ENCODE measurements at regions not wholly inside any gene's neighbourhood (a gene's known extent, or its start where the extent isn't known, plus 50 kb on each side); places are given as distances from the start of the nearest gene placed in this dataset.

- Histone ChIP-seq H3K9me3 (ENCODE audit: control insufficient read depth in 3 of 3, low read length in 3 of 3) (no peaks in the 10 kb centered on the region), H3K27me3 (ENCODE audit: control insufficient read depth in 3 of 3, insufficient read depth in 3 of 3, low read length in 3 of 3) (no peaks in the 10 kb centered on the region), H3K36me3 (ENCODE audit: control insufficient read depth in 3 of 3, insufficient read depth in 3 of 3, low read length in 3 of 3) (no peaks in the 10 kb centered on the region), H3K9ac (ENCODE audit: low read depth in 1 of 3, low read length in 3 of 3) (no peak overlapping the region), H3K27ac (ENCODE audit: low read depth, low read length) (no peak overlapping the region), H3K4me3 (ENCODE audit: low read length in 3 of 3) (no peak overlapping the region), H3K4me1 (ENCODE audit: control insufficient read depth in 3 of 3, insufficient read depth in 3 of 3, low read length in 3 of 3) (no peaks in the 10 kb centered on the region)
These were observed 585.4 kb downstream of the AACS start for GRCh38 chr12:125650587-125650986.

- Histone ChIP-seq H3K4me1 (ENCODE audit: control insufficient read depth in 3 of 3, insufficient read depth in 3 of 3, low read length in 3 of 3) (no peaks in the 10 kb centered on the region), H3K9ac (ENCODE audit: low read depth in 1 of 3, low read length in 3 of 3) (no peak overlapping the region), H3K9me3 (ENCODE audit: control insufficient read depth in 3 of 3, low read length in 3 of 3) (no peaks in the 10 kb centered on the region)
These were observed 586.4 kb downstream of the AACS start for GRCh38 chr12:125651625-125652024.

GRCh38 chr12:125652681-125653080 lies 587.4 kb downstream of the AACS start:
- H3K9me3 ChIP-seq (ENCODE audit: control insufficient read depth in 3 of 3, low read length in 3 of 3), result no peaks in the 10 kb centered on the region
- no peaks in the 10 kb centered on the region for H3K27me3 ChIP-seq (ENCODE audit: control insufficient read depth in 3 of 3, insufficient read depth in 3 of 3, low read length in 3 of 3)
- no peaks in the 10 kb centered on the region for H3K4me1 ChIP-seq (ENCODE audit: control insufficient read depth in 3 of 3, insufficient read depth in 3 of 3, low read length in 3 of 3)
- no peak overlapping the region for H3K27ac ChIP-seq (ENCODE audit: low read depth, low read length)
- no peak overlapping the region for H3K9ac ChIP-seq (ENCODE audit: low read depth in 1 of 3, low read length in 3 of 3)
- no peak overlapping the region for H3K4me3 ChIP-seq (ENCODE audit: low read length in 3 of 3)
- H3K36me3 ChIP-seq (ENCODE audit: control insufficient read depth in 3 of 3, insufficient read depth in 3 of 3, low read length in 3 of 3), result no peaks in the 10 kb centered on the region

More at GRCh38 chr12:125651625-125652024, 586.4 kb downstream of the AACS start:
- no peaks in the 10 kb centered on the region for H3K27me3 ChIP-seq (ENCODE audit: control insufficient read depth in 3 of 3, insufficient read depth in 3 of 3, low read length in 3 of 3)
- H3K27ac ChIP-seq (ENCODE audit: low read depth, low read length), result no peak overlapping the region
- H3K36me3 ChIP-seq (ENCODE audit: control insufficient read depth in 3 of 3, insufficient read depth in 3 of 3, low read length in 3 of 3), result no peaks in the 10 kb centered on the region
- no peak overlapping the region for H3K4me3 ChIP-seq (ENCODE audit: low read length in 3 of 3)

- no peaks in the 10 kb centered on the region for H3K36me3 ChIP-seq (ENCODE audit: control insufficient read depth in 3 of 3, insufficient read depth in 3 of 3, low read length in 3 of 3)
- no peak overlapping the region for H3K27ac ChIP-seq (ENCODE audit: low read depth, low read length)
- no peaks in the 10 kb centered on the region for H3K27me3 ChIP-seq (ENCODE audit: control insufficient read depth in 3 of 3, insufficient read depth in 3 of 3, low read length in 3 of 3)
- no peaks in the 10 kb centered on the region for H3K4me1 ChIP-seq (ENCODE audit: control insufficient read depth in 3 of 3, insufficient read depth in 3 of 3, low read length in 3 of 3)
- no peak overlapping the region for H3K9ac ChIP-seq (ENCODE audit: low read depth in 1 of 3, low read length in 3 of 3)
- H3K4me3 ChIP-seq (ENCODE audit: low read length in 3 of 3), result no peak overlapping the region
- no peaks in the 10 kb centered on the region for H3K9me3 ChIP-seq (ENCODE audit: control insufficient read depth in 3 of 3, low read length in 3 of 3)
These were observed 592.4 kb downstream of the AACS start for GRCh38 chr12:125657681-125658080.

- peaks cover 0 to 6% (median 5%) of the 10 kb centered on the region in 3 donors for H3K9me3 ChIP-seq (ENCODE audit: control insufficient read depth in 3 of 3, low read length in 3 of 3)
- no peaks in the 10 kb centered on the region for H3K27me3 ChIP-seq (ENCODE audit: control insufficient read depth in 3 of 3, insufficient read depth in 3 of 3, low read length in 3 of 3)
- no peaks in the 10 kb centered on the region for H3K4me1 ChIP-seq (ENCODE audit: control insufficient read depth in 3 of 3, insufficient read depth in 3 of 3, low read length in 3 of 3)
- H3K4me3 ChIP-seq (ENCODE audit: low read length in 3 of 3), result no peak overlapping the region
- H3K9ac ChIP-seq (ENCODE audit: low read depth in 1 of 3, low read length in 3 of 3), result no peak overlapping the region
- H3K36me3 ChIP-seq (ENCODE audit: control insufficient read depth in 3 of 3, insufficient read depth in 3 of 3, low read length in 3 of 3), result no peaks in the 10 kb centered on the region
- H3K27ac ChIP-seq (ENCODE audit: low read depth, low read length), result no peak overlapping the region
These were observed 609.5 kb downstream of the AACS start for GRCh38 chr12:125674554-125675338.

GRCh38 chr12:125676366-125676765 lies 611.1 kb downstream of the AACS start:
- Histone ChIP-seq H3K9ac (ENCODE audit: low read depth in 1 of 3, low read length in 3 of 3) (no peak overlapping the region), H3K27me3 (ENCODE audit: control insufficient read depth in 3 of 3, insufficient read depth in 3 of 3, low read length in 3 of 3) (no peaks in the 10 kb centered on the region), H3K4me3 (ENCODE audit: low read length in 3 of 3) (no peak overlapping the region), H3K36me3 (ENCODE audit: control insufficient read depth in 3 of 3, insufficient read depth in 3 of 3, low read length in 3 of 3) (no peaks in the 10 kb centered on the region), H3K9me3 (ENCODE audit: control insufficient read depth in 3 of 3, low read length in 3 of 3) (peaks cover 0 to 6% (median 5%) of the 10 kb centered on the region in 3 donors), H3K27ac (ENCODE audit: low read depth, low read length) (no peak overlapping the region), H3K4me1 (ENCODE audit: control insufficient read depth in 3 of 3, insufficient read depth in 3 of 3, low read length in 3 of 3) (no peaks in the 10 kb centered on the region)

- Histone ChIP-seq H3K9me3 (ENCODE audit: control insufficient read depth in 3 of 3, low read length in 3 of 3) (peaks cover 0 to 6% (median 5%) of the 10 kb centered on the region in 3 donors), H3K36me3 (ENCODE audit: control insufficient read depth in 3 of 3, insufficient read depth in 3 of 3, low read length in 3 of 3) (no peaks in the 10 kb centered on the region), H3K4me3 (ENCODE audit: low read length in 3 of 3) (no peak overlapping the region), H3K27me3 (ENCODE audit: control insufficient read depth in 3 of 3, insufficient read depth in 3 of 3, low read length in 3 of 3) (no peaks in the 10 kb centered on the region), H3K4me1 (ENCODE audit: control insufficient read depth in 3 of 3, insufficient read depth in 3 of 3, low read length in 3 of 3) (no peaks in the 10 kb centered on the region), H3K9ac (ENCODE audit: low read depth in 1 of 3, low read length in 3 of 3) (no peak overlapping the region), H3K27ac (ENCODE audit: low read depth, low read length) (no peak overlapping the region)
These were observed 612.6 kb downstream of the AACS start for GRCh38 chr12:125677829-125678228.

GRCh38 chr12:125678589-125678993 lies 613.4 kb downstream of the AACS start:
- no peak overlapping the region for H3K4me3 ChIP-seq (ENCODE audit: low read length in 3 of 3)
- H3K9me3 ChIP-seq (ENCODE audit: control insufficient read depth in 3 of 3, low read length in 3 of 3), result peaks cover 0 to 6% (median 5%) of the 10 kb centered on the region in 3 donors
- no peaks in the 10 kb centered on the region for H3K27me3 ChIP-seq (ENCODE audit: control insufficient read depth in 3 of 3, insufficient read depth in 3 of 3, low read length in 3 of 3)
- H3K27ac ChIP-seq (ENCODE audit: low read depth, low read length), result no peak overlapping the region
- no peaks in the 10 kb centered on the region for H3K4me1 ChIP-seq (ENCODE audit: control insufficient read depth in 3 of 3, insufficient read depth in 3 of 3, low read length in 3 of 3)
- no peak overlapping the region for H3K9ac ChIP-seq (ENCODE audit: low read depth in 1 of 3, low read length in 3 of 3)
- H3K36me3 ChIP-seq (ENCODE audit: control insufficient read depth in 3 of 3, insufficient read depth in 3 of 3, low read length in 3 of 3), result no peaks in the 10 kb centered on the region

GRCh38 chr12:125683748-125684381 lies 618.6 kb downstream of the AACS start:
- no peaks in the 10 kb centered on the region for H3K36me3 ChIP-seq (ENCODE audit: control insufficient read depth in 3 of 3, insufficient read depth in 3 of 3, low read length in 3 of 3)
- H3K27me3 ChIP-seq (ENCODE audit: control insufficient read depth in 3 of 3, insufficient read depth in 3 of 3, low read length in 3 of 3), result peaks cover 0 to 5% (median 4%) of the 10 kb centered on the region in 3 donors
- H3K9ac ChIP-seq (ENCODE audit: low read depth in 1 of 3, low read length in 3 of 3), result no peak overlapping the region
- H3K4me1 ChIP-seq (ENCODE audit: control insufficient read depth in 3 of 3, insufficient read depth in 3 of 3, low read length in 3 of 3), result no peaks in the 10 kb centered on the region
- H3K9me3 ChIP-seq (ENCODE audit: control insufficient read depth in 3 of 3, low read length in 3 of 3), result peaks cover 0 to under 1% (median 0%) of the 10 kb centered on the region in 3 donors
- no peak overlapping the region for H3K4me3 ChIP-seq (ENCODE audit: low read length in 3 of 3)
- H3K27ac ChIP-seq (ENCODE audit: low read depth, low read length), result no peak overlapping the region

Data from skeletal muscle tissue (tissue), 3 donors.